ENCODE measurements at regions not wholly inside any gene's neighbourhood (a gene's known extent, or its start where the extent isn't known, plus 50 kb on each side); places are given as distances from the start of the nearest gene placed in this dataset.
"Not testable (repeated sequence)": the region's sequence is repeated elsewhere in the genome, so short reads cannot be mapped to it uniquely, and the experiment has no call there.

- DNase-seq, result no peak
Measured at GRCh38 chr4:165767671-165768070, 105.4 kb upstream of the TLL1 start.

DNA sequence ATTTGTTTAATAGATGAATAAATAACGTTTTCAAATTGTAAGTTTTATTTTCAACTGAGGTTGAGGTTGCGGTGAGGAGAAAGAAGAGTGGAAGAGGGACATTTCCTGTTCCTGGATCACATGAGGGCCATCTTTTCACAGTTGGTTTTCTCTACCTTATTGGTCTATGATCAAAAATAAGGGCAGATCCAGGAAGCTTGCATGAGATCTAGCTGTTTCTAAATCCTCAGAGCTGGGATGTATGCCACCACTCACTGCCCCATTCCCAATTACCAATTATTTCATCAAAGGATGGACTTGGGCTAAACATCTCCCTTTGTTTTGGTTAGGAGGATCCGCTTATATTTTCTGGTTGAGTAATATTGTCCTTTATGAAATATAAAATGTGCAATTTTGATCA, 104.8 kb upstream of the TLL1 start:
- DNase-seq, result no peak

GRCh38 chr4:165774326-165774725, 98.7 kb upstream of the TLL1 start:
- no peak for DNase-seq

- no peak for DNase-seq
Measured at GRCh38 chr4:165779950-165780670, 92.9 kb upstream of the TLL1 start.

DNA sequence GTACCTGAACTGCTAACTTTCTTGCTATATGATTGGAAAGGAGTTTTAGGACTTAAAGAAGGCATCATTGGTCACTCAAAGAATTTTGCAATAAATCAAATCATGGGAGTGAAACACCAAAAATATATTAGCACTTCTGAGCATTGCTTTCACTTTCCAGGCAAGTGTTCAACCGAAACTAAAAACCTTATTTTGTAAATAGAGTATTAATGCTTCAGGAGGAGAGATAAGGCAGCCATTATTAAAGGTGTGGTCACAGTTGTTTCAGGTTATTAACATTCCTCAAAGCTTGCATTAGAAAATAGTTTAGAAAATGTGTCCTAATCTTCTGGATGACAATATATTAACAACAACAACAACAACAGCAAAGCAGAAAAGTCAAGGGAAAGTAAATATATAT, 92.3 kb upstream of the TLL1 start:
- no peak for DNase-seq

DNA sequence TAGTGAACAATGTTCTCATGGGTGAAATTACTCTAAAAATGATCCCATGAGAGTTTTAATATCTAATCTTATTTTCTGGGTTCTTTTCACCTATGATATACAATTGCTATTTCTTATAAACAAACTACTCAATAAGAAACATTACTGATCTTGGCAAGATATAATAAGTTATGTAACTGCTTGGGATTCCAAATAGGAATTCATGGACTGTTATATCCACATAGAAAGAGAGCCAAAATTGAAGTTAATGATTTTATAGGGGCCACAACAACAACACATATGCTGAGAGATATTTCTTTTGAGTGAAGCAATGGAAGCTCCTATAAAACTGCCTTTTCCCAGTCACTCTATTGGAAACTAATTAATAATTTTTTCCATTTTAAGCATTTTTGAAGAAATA, 90.4 kb upstream of the TLL1 start:
- DNase-seq, result no peak

DNA sequence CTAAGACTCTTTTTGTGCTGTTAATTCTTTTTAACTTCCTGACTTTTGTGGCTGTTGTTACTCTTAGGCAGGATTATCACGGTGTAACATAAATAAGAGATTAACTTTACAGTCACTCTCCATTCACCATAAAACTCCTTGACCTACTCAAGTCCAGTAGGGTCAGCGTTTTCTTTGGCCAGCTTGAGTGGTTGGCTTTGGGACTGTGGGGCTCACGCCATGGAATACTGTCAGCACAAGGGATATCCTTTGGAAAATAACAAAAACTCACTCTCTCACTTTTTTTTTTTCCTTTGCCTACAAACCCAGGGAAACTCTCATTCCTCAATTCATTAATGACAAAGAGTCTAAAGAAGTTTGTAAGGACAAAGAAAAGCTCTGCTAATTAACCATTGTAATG, 89.4 kb upstream of the TLL1 start:
- DNase-seq, result no peak

DNA sequence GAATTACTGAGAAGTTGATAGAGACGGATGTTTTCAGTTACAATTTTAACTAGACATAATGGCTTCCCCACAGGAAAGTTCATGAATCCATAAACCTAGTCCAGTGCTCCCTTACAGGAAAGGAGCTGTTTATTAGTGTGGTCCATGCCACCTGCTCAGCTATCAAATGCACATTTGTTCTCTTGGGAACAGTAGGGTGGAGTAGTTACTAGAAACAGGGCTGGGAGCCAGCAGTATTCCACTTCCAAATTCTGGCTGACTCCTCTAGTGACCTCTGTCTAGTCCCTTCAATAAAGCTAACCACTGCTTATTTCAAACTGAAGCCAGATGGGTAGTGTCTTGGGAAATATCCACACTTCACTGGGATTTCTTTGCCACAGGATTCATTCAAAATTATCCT, 88.4 kb upstream of the TLL1 start:
- no peak for DNase-seq

DNA sequence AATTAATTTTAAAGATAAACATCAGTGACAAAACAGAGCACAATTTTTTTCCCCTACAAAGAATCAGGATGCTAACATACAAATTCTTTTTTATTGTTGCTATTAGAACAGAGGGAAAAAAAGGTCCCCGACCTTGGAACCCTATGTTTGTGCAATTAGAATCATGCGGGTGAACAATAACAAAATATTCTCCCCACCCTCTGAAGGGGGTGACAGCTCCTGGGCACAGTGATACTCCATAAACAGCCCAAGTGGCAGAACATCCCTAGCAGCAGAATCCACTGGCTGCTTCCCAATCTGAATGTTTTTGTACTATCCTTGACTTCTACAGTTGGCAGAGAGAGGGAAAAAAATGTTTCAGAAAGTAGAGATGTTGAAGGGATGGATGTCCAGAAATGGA, 87.7 kb upstream of the TLL1 start:
- DNase-seq, result no peak

DNA sequence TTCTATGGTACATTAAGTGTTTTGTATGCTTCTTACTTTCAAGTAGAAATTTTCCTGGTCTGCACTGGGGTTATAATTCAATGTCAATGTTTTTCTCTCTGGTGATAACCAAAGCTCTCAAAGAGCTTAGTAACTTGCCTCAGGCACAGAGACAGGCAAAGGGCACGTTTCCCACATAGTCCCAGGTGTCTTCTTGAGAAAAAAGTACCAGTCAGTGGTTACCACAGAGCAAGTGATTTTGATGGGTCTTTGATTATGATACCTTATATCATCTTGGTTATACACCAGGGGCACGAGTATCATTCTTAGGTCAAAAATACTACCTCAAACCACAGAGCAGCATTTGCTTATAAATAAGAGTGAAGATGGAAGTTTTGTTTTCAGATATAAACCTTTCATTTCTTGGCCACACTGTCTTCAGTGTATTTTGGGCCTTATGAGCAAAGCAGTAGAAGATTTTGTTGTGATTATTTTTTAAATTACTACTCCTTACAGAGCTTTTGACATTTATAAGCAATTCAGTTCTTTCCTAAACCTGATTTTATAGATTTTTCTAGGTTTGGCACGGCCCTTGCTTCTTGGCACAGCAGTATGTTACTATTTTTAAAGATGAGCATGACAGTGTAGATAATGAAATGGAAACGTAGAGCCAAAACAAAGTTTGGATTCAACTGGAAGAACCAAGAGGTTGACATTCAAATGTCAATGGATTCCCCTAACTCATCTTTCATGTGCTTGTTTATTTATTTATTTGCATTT, 85.3 kb upstream of the TLL1 start:
- no peak for DNase-seq

DNA sequence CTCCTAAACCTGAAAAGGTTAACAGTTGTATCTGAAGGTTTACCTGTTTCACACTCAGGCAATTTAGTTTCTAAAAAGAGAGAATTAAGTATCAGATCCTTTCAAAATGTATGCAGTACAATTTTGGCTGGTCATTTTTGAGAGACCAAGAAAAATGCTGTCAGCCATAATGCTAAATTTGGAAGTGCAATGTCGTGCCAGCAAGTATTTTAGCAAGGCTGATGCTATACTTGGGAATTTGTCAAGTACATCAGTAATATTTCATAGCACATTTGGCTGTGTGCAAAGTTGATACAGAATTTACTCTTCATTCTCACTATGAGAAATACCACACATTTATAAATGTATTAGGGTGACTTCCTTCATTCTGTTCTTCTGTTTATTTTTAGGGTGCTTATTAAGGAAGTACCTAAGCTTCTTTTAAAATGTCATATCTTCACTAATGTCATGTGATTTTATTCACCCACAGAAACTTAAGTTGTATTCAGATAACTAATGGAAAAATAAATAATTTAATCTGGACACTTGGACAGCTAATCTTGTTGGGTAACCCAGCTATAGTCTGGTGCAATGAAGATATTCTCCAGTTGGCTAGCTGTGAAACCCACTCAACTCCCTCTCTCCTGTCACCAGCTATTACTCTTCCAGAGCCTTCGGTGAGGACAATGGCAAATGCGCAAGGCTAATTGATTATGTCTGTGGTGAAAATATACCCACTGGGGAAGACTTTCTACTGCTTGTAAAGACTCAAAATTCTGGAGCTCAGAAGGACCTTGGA, 84.2 kb upstream of the TLL1 start:
- no peak for DNase-seq

DNA sequence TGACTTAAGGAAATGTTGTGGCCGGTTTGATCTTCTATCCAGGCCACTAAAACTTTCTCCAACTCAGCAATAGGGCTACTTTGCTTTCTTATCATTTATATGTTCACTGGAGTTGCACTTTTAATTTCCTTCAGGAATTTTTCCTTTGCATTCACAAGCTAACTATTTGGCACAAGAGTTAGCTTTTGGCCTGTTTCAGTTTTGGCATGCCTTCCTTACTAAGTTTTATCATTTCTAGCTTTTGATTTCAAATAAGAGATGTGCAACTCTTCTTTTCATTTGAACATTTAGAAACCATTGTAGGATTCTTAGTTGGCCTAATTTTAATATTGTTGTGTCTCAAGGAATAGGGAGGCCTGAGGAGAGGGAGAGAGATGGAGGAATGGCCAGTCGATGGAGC, 79.8 kb upstream of the TLL1 start:
- no peak for DNase-seq

DNA sequence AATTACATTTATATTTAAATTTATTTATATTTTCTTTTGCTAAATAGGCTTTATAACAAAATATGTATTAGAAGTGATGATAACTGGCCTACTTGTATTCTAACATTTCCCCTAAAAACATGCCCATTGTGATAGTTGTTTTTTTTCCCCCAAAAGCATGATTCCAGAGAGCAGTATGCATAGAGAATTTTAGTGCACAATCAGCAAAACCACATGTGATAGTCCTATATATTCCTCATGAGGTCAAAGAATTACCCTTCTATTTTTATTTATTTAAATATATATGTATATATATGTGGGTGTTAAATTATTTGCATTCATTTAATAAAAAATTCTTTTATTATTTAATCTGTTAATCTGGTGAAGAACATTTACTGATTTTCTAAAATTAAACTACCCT, 78.2 kb upstream of the TLL1 start:
- DNase-seq, result no peak

- DNase-seq, result no peak
Measured at GRCh38 chr4:165799384-165799815, 73.6 kb upstream of the TLL1 start.

DNA sequence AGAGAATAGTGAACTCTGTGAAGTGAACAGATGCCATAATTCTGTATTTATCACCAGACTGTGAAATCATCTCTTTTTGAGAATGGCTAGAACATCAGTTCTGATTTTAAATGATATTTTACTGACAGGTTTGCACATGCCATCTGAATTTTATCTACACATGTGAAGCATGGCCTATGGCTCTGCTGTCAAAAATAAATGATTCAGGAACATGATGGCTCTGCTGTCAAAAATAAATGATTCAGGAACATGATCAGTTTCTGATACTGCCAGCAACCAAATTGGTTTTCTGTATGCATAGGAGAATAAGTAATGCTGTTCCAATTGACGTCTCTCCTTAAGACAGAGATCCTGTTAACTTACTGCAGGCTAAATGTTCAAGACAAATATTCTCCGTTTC, 70.6 kb upstream of the TLL1 start:
- no peak for DNase-seq

DNA sequence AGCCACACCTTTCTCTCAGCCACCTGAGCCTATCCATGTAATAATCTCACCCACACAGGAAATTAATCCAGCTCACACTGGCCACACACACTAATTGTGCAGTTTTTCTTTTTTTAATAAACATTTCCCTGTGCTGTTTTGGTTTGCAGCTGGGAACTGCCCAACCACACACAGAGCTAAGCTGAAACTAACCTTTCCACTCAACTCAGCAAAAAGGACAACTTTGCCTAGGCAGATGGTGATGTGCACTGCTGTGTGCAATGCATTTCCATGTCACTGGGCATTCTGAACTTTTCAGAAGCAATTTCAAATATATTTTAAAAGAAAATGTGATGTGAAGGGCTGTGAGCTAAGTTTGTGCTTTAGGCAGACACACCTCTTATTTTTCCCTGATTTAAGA, 70.0 kb upstream of the TLL1 start:
- DNase-seq, result no peak

DNA sequence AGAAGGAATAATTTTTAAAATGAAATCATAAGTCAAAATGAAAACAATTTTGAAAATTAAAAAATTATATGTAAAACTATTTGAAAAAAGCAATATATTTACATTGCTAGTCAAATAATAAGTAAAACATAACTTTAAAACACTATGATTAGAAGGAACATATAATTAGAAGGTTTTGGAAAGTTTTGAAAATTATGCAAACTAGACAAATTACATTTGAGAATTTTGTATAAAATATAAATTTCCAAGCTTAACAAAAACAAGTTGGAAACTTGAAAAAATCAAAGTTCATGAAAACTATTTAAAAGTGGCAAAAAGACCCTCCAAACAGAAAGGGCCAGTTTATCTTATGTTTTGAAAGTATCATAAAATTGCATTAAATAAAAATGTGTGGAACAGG, 67.6 kb upstream of the TLL1 start:
- no peak for DNase-seq

DNA sequence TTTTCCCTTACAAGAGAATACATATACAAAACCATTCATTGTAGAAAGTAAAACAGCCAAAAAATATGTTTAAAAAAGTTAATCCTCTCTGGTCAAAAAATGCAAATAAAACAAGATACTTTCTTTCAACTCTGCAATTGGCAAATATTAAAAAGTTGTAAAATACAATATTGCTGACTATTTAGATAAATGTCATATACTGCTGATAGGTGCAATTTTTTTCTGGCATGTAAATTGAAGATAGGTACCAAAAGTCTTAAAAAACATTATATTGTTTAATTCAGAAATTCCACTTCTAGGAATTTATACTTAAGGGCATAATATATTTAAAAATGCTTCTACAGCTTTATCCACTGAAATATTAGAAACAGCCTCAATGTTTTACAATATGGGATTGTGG, 66.4 kb upstream of the TLL1 start:
- no peak for DNase-seq

GRCh38 chr4:165810726-165811125, 62.3 kb upstream of the TLL1 start:
- DNase-seq, result no peak

- no peak for DNase-seq
Measured at GRCh38 chr4:165813606-165814005, 59.4 kb upstream of the TLL1 start.

- no peak for DNase-seq
Measured at GRCh38 chr4:165814256-165815020, 58.6 kb upstream of the TLL1 start.

GRCh38 chr4:165819126-165819525, 53.9 kb upstream of the TLL1 start:
- DNase-seq, result not testable (repeated sequence)

All from right lung (tissue), 2 donors.